Ecto neural progenitor cell (in vitro differentiated cells): ENCODE measurements at regions not wholly inside any gene's neighbourhood (a gene's known extent, or its start where the extent isn't known, plus 50 kb on each side); places are given as distances from the start of the nearest gene placed in this dataset.
"Not testable (repeated sequence)": the region's sequence is repeated elsewhere in the genome, so short reads cannot be mapped to it uniquely, and the experiment has no call there.

ENCODE experiments used
- DNase-seq: peaks from one replicate; pipeline ENCODE4 v3.0.0-alpha.2; 2018; ENCODE audit warnings: low spot score

- DNase-seq, result no peak
Observed at GRCh38 chr4:123600987-123601904, 204.7 kb downstream of the SPRY1 start.

- no peak for DNase-seq
Observed at GRCh38 chr4:123602007-123602406, 205.4 kb downstream of the SPRY1 start.

- DNase-seq, result no peak
Observed at GRCh38 chr4:123603165-123603564, 206.6 kb downstream of the SPRY1 start.

- not testable (repeated sequence) for DNase-seq
Observed at GRCh38 chr4:123605797-123606196, 209.2 kb downstream of the SPRY1 start.

- DNase-seq, result no peak
Observed at GRCh38 chr4:123606336-123606735, 209.7 kb downstream of the SPRY1 start.

GRCh38 chr4:123606946-123607542 lies 210.4 kb downstream of the SPRY1 start:
- DNase-seq, result no peak

GRCh38 chr4:123609829-123610228 lies 213.2 kb downstream of the SPRY1 start:
- no peak for DNase-seq

- no peak for DNase-seq
Observed at GRCh38 chr4:123613586-123614344, 217.2 kb downstream of the SPRY1 start.

- DNase-seq, result no peak
Observed at GRCh38 chr4:123615901-123616300, 219.3 kb downstream of the SPRY1 start.

GRCh38 chr4:123616951-123617461 lies 220.4 kb downstream of the SPRY1 start:
- no peak for DNase-seq

GRCh38 chr4:123617791-123618190 lies 221.2 kb downstream of the SPRY1 start:
- DNase-seq, result no peak

GRCh38 chr4:123618606-123619005 lies 222.0 kb downstream of the SPRY1 start:
- DNase-seq, result no peak

- no peak for DNase-seq
Observed at GRCh38 chr4:123619326-123619725, 222.7 kb downstream of the SPRY1 start.

- no peak for DNase-seq
Observed at GRCh38 chr4:123619895-123620294, 223.3 kb downstream of the SPRY1 start.

GRCh38 chr4:123621072-123621705 lies 224.6 kb downstream of the SPRY1 start:
- DNase-seq, result no peak

GRCh38 chr4:123622572-123622971 lies 226.0 kb downstream of the SPRY1 start:
- DNase-seq, result no peak

- no peak for DNase-seq
Observed at GRCh38 chr4:123623611-123624010, 227.0 kb downstream of the SPRY1 start.

GRCh38 chr4:123624959-123625358 lies 228.4 kb downstream of the SPRY1 start:
- no peak for DNase-seq

GRCh38 chr4:123628288-123628687 lies 231.7 kb downstream of the SPRY1 start:
- DNase-seq, result no peak

GRCh38 chr4:123631786-123632692 lies 235.4 kb downstream of the SPRY1 start:
- no peak for DNase-seq

- DNase-seq, result no peak
Observed at GRCh38 chr4:123632693-123633030, 236.1 kb downstream of the SPRY1 start.
